ENCODE measurements at regions not wholly inside any gene's neighbourhood (a gene's known extent, or its start where the extent isn't known, plus 50 kb on each side); places are given as distances from the start of the nearest gene placed in this dataset.

DNA sequence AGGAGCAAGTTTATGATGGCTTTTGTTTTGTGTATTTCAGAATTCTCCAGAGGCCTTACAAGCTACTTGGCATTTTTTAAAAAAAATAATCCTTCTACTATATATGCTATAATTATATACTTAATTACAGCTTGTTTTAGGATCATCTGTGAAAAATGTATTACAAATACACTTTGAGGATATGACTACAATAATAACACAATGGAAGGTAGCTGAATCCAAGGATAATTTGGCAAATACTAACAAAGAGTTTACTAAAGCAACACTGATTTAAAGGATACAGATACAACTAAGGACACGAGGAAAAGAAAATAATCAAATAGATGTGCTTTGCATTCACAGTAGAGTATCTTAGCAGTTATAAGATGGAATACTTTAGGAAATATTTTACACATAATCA, 381.9 kb upstream of the CITED2 start:
- ChIA-PET POLR2A (no interaction called here), CTCF (no interaction called here)
- Mint-ChIP-seq H3K4me3 (no peak overlapping the region), H3K27me3 (ENCODE audit: low read depth) (peaks cover 13% of the 10 kb centered on the region), H3K4me1 (ENCODE audit: low read depth) (no peaks in the 10 kb centered on the region), H3K27ac (no peak overlapping the region), H3K9me3 (ENCODE audit: insufficient read depth) (no peaks in the 10 kb centered on the region), H3K36me3 (ENCODE audit: low read depth) (no peaks in the 10 kb centered on the region)
- ATAC-seq (no peak), DNase-seq (no peak)

DNA sequence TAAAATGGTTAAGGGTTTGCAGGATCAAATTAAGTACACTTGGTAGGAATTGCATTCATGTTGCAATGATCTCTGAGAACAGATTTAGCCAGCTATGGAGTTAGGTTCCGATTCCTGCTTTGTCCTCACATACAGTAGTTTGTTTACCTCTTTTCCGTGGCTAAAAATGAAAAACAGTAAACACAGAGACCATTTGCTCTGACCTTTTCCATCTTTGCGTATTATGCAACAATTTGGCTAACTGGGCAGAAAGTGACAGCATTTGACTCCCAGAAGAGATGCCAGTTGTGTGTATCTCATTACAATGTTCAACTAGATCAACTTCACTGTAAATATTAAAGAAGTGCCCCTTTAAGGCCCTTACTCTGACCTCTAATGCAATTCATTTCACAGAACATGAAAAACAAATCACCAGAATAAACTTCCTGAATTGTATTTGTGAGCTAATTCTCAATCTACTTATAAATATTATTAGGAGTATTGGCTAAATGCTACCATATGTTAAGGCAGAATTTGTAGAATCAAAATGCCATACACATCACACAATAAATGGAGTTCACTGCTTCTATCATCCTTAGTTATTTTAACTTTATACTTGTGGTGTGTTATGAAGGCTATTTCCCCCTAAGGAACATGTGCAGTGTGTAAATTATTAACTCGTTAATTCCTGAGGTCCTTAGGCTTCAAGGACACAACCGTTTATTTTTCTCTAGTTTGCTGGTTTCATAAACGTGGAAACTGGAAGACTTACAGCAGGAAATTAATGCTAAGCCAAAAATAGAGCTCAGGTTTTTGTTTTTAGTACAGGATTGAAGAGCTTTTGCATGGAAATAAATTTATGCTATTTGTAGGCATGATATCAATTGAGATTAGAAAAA, 380.7 kb upstream of the CITED2 start:
- ATAC-seq (no peak), DNase-seq (no peak)
- no peaks in the 10 kb centered on the region for H3K9me3 Mint-ChIP-seq (ENCODE audit: insufficient read depth)
- no peaks in the 10 kb centered on the region for H3K36me3 Mint-ChIP-seq (ENCODE audit: low read depth)
- peaks cover 13% of the 10 kb centered on the region for H3K27me3 Mint-ChIP-seq (ENCODE audit: low read depth)
- H3K4me1 Mint-ChIP-seq (ENCODE audit: low read depth), result no peaks in the 10 kb centered on the region
- no peak overlapping the region for H3K4me3 Mint-ChIP-seq
- CTCF ChIA-PET, result no interaction called here
- H3K27ac Mint-ChIP-seq, result no peak overlapping the region
- POLR2A ChIA-PET, result no interaction called here

DNA sequence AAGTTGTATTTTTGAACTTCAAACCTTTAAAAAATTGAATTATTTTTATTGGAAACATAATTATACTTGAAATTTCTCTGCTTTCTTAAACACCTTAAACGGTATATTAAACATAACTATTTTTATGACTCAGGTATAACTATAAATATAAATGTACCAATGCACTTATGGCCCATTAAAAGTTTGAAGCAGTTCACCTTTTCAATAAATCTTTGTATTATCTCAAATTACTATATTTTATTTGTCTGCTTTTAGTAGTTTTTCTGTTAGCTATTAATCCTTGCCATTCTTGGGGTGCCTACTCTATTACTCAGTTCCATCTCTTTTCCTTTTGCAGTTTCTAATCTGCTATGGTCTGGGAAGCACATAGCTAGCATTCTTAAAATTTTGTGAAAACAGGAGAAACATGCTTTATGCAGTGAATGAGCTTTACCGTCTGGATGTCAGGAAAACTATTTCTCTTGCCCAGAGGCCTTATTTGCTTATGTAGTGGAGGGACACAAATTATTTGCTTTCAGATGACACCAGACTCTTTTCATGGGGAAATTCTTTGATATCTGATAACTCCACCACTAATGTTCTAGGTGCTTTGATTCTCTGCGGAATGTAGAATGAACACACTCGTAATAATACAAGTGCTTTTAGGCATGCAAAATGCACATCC, 378.9 kb upstream of the CITED2 start:
- CTCF ChIA-PET, result no interaction called here
- POLR2A ChIA-PET, result no interaction called here
- no peak for ATAC-seq
- Mint-ChIP-seq H3K27me3 (ENCODE audit: low read depth) (peaks cover 13% of the 10 kb centered on the region), H3K36me3 (ENCODE audit: low read depth) (no peaks in the 10 kb centered on the region), H3K4me1 (ENCODE audit: low read depth) (no peaks in the 10 kb centered on the region), H3K4me3 (no peak overlapping the region), H3K9me3 (ENCODE audit: insufficient read depth) (no peaks in the 10 kb centered on the region), H3K27ac (no peak overlapping the region)
- DNase-seq, result no peak

DNA sequence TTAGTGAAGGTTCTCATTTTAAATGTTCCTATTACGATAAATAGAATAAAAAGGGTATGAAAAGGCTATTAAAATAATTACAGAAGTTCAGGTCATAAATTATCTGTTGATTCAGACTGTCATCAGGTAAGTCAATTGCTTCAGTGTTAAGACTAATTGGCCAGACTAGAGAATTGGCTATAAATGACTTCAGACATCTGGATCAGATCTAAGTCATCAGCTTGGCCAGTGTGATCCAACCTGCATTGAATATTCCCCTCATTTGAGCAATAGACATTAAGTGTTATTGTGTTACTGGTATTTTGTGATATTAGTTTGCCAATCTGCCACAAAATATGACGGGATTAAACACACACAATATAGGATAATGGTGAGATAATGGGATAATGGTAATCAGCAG, 377.6 kb upstream of the CITED2 start:
- no peak for ATAC-seq
- Mint-ChIP-seq H3K36me3 (ENCODE audit: low read depth) (no peaks in the 10 kb centered on the region), H3K4me3 (no peak overlapping the region), H3K27me3 (ENCODE audit: low read depth) (peaks cover 4% of the 10 kb centered on the region), H3K27ac (no peak overlapping the region), H3K9me3 (ENCODE audit: insufficient read depth) (no peaks in the 10 kb centered on the region), H3K4me1 (ENCODE audit: low read depth) (no peaks in the 10 kb centered on the region)
- ChIA-PET CTCF (no interaction called here), POLR2A (no interaction called here)
- no peak for DNase-seq

GRCh38 chr6:139751179-139751578, 376.7 kb upstream of the CITED2 start:
- ChIA-PET POLR2A (interaction anchor here (0.6 kb wide), 1 partner anchor 9 kb away, joined by 3 read pairs; no protein-coding TSS in a partner anchor), CTCF (no interaction called here)
- H3K27ac Mint-ChIP-seq, result no peak overlapping the region
- ATAC-seq (no peak), DNase-seq (no peak)
- H3K4me3 Mint-ChIP-seq, result no peak overlapping the region
- H3K36me3 Mint-ChIP-seq (ENCODE audit: low read depth), result no peaks in the 10 kb centered on the region
- peaks cover 4% of the 10 kb centered on the region for H3K27me3 Mint-ChIP-seq (ENCODE audit: low read depth)
- H3K4me1 Mint-ChIP-seq (ENCODE audit: low read depth), result no peaks in the 10 kb centered on the region
- H3K9me3 Mint-ChIP-seq (ENCODE audit: insufficient read depth), result no peaks in the 10 kb centered on the region

GRCh38 chr6:139748353-139749146, 374.1 kb upstream of the CITED2 start:
- H3K4me3 Mint-ChIP-seq, result no peak overlapping the region
- ATAC-seq (no peak), DNase-seq (no peak)
- no peak overlapping the region for H3K27ac Mint-ChIP-seq
- no peaks in the 10 kb centered on the region for H3K9me3 Mint-ChIP-seq (ENCODE audit: insufficient read depth)
- CTCF ChIA-PET, result no interaction called here
- H3K27me3 Mint-ChIP-seq (ENCODE audit: low read depth), result no peaks in the 10 kb centered on the region
- no peaks in the 10 kb centered on the region for H3K36me3 Mint-ChIP-seq (ENCODE audit: low read depth)
- no peaks in the 10 kb centered on the region for H3K4me1 Mint-ChIP-seq (ENCODE audit: low read depth)
- POLR2A ChIA-PET, result no interaction called here

DNA sequence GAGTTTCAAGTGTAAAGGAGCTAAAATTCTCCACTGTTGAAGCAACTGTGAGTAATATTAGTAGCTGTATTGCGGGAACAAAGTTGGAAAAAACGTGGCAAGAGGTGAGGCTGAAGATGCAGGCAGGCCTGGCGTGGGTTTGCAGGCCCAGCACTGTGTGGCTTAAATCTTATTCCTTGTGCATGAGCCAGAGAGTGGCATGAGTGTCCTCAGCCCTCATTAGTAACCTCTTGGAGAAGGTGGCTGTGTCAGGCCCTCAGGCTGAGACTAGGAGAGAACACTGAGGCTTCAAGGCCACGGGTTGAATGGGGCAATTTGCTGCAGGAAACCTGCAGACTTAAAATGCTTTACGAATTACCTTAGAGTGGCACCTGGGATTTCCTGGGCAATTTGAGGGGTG, 372.7 kb upstream of the CITED2 start:
- POLR2A ChIA-PET, result no interaction called here
- Mint-ChIP-seq H3K9me3 (ENCODE audit: insufficient read depth) (no peaks in the 10 kb centered on the region), H3K4me1 (ENCODE audit: low read depth) (no peaks in the 10 kb centered on the region), H3K36me3 (ENCODE audit: low read depth) (no peaks in the 10 kb centered on the region), H3K4me3 (no peak overlapping the region), H3K27ac (no peak overlapping the region), H3K27me3 (ENCODE audit: low read depth) (peaks cover 2% of the 10 kb centered on the region)
- DNase-seq, result no peak
- CTCF ChIA-PET, result no interaction called here
- ATAC-seq, result no peak

DNA sequence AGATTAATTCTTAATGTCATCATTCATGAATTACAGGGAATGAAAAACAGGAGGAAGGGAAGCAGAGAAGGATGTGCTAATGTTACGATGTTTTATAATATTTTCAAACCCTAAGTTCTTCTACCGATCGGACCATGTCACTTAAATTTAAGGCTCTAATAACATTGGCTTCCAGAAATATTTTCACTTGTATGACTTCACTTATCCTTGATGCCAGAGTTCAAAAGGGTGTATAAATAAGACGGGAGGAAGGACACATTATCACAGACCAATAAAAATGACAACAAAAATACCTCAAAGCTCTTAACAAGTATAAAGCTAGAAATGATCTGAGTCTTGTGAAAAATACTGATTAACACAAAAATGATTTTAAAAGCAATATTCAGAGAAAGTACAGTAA, 370.4 kb upstream of the CITED2 start:
- H3K9me3 Mint-ChIP-seq (ENCODE audit: insufficient read depth), result no peaks in the 10 kb centered on the region
- ChIA-PET POLR2A (no interaction called here), CTCF (no interaction called here)
- ATAC-seq, result no peak
- H3K4me1 Mint-ChIP-seq (ENCODE audit: low read depth), result no peaks in the 10 kb centered on the region
- no peaks in the 10 kb centered on the region for H3K36me3 Mint-ChIP-seq (ENCODE audit: low read depth)
- DNase-seq, result no peak
- peaks cover 5% of the 10 kb centered on the region for H3K27me3 Mint-ChIP-seq (ENCODE audit: low read depth)
- H3K4me3 Mint-ChIP-seq, result no peak overlapping the region
- no peak overlapping the region for H3K27ac Mint-ChIP-seq

- Mint-ChIP-seq H3K27me3 (ENCODE audit: low read depth) (peaks cover 7% of the 10 kb centered on the region), H3K36me3 (ENCODE audit: low read depth) (no peaks in the 10 kb centered on the region), H3K9me3 (ENCODE audit: insufficient read depth) (no peaks in the 10 kb centered on the region), H3K27ac (no peak overlapping the region), H3K4me3 (no peak overlapping the region), H3K4me1 (ENCODE audit: low read depth) (no peaks in the 10 kb centered on the region)
- CTCF ChIA-PET, result no interaction called here
- DNase-seq (no peak), ATAC-seq (no peak)
- POLR2A ChIA-PET, result no interaction called here
These were observed 369.4 kb upstream of the CITED2 start for GRCh38 chr6:139743664-139744437.

DNA sequence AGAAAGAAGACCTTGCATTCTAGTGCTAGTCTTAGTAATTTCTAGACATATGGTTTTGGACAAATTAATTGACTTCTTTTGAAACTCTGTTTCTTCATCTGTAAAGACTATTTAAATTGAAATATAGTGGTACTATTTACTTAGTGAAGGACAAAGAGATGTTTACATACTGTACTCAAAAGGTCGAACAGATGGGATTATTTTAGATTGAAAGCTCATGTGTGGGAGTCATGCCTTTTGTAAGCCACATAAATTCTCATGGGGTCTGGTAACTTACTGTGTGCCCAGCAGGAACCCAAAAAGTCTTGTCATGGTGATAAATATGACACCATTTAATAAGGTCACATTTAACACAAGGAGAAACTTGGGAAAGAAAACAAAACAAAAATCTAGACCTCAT, 368.2 kb upstream of the CITED2 start:
- Mint-ChIP-seq H3K9me3 (ENCODE audit: insufficient read depth) (no peaks in the 10 kb centered on the region), H3K27me3 (ENCODE audit: low read depth) (peaks cover 7% of the 10 kb centered on the region), H3K27ac (no peak overlapping the region), H3K36me3 (ENCODE audit: low read depth) (no peaks in the 10 kb centered on the region), H3K4me3 (no peak overlapping the region), H3K4me1 (ENCODE audit: low read depth) (no peaks in the 10 kb centered on the region)
- ATAC-seq (no peak), DNase-seq (no peak)
- CTCF ChIA-PET, result no interaction called here
- POLR2A ChIA-PET, result no interaction called here

GRCh38 chr6:139738801-139739455, 364.5 kb upstream of the CITED2 start:
- POLR2A ChIA-PET, result no interaction called here
- no peak overlapping the region for H3K27ac Mint-ChIP-seq
- peaks cover 7% of the 10 kb centered on the region for H3K27me3 Mint-ChIP-seq (ENCODE audit: low read depth)
- no peaks in the 10 kb centered on the region for H3K36me3 Mint-ChIP-seq (ENCODE audit: low read depth)
- ATAC-seq (no peak), DNase-seq (no peak)
- H3K9me3 Mint-ChIP-seq (ENCODE audit: insufficient read depth), result no peaks in the 10 kb centered on the region
- CTCF ChIA-PET, result no interaction called here
- H3K4me1 Mint-ChIP-seq (ENCODE audit: low read depth), result no peaks in the 10 kb centered on the region
- no peak overlapping the region for H3K4me3 Mint-ChIP-seq

Measured in activated CD8-positive, alpha-beta T cell treated with anti-CD3 and anti-CD28 coated beads, Interleukin-2, amount 10 ng/mL, durations not matched to agents 7 days and 5 days (primary cell).